Subcutaneous abdominal adipose tissue (tissue), 5 donors: ENCODE measurements at regions not wholly inside any gene's neighbourhood (a gene's known extent, or its start where the extent isn't known, plus 50 kb on each side); places are given as distances from the start of the nearest gene placed in this dataset.
"Not testable (repeated sequence)": the region's sequence is repeated elsewhere in the genome, so short reads cannot be mapped to it uniquely, and the experiment has no call there.

ENCODE experiments used
- H3K27ac ChIP-seq: one replicate; pipeline ENCODE4 v1.7.0; 2013; ENCODE audit warnings: low read depth, mild to moderate bottlenecking, inconsistent platforms, low read length, moderate library complexity
- H3K27me3 ChIP-seq, 5 donors: one replicate each; pipeline ENCODE4 v1.7.0; 2013; ENCODE audit warnings: low read length in 5 of 5, inconsistent platforms in 1 of 5; ENCODE audit not compliant: control insufficient read depth in 5 of 5, insufficient read depth in 4 of 5
- H3K36me3 ChIP-seq, 5 donors: one replicate each; pipeline ENCODE4 v1.7.0; 2013; ENCODE audit warnings: low read length in 5 of 5; ENCODE audit not compliant: control insufficient read depth in 5 of 5, insufficient read depth in 5 of 5
- H3K4me1 ChIP-seq, 5 donors: one replicate each; pipeline ENCODE4 v1.7.0; 2013; ENCODE audit warnings: low read length in 5 of 5, mild to moderate bottlenecking in 3 of 5, moderate library complexity in 1 of 5; ENCODE audit not compliant: control insufficient read depth in 5 of 5, insufficient read depth in 5 of 5
- H3K4me3 ChIP-seq, 5 donors: one replicate each; pipeline ENCODE4 v1.7.0; 2013; ENCODE audit warnings: low read length in 5 of 5, low read depth in 1 of 5
- H3K9ac ChIP-seq, 5 donors: one replicate each; pipeline ENCODE4 v1.7.0; 2013; ENCODE audit warnings: low read length in 5 of 5, mild to moderate bottlenecking in 4 of 5, moderate library complexity in 3 of 5
- H3K9me3 ChIP-seq, 5 donors: one replicate each; pipeline ENCODE4 v1.7.0; 2013; ENCODE audit warnings: low read length in 5 of 5; ENCODE audit not compliant: control insufficient read depth in 5 of 5
- donor health status: healthy.
- donor health status: healthy.
- donor health status: healthy.
- donor health status: healthy.
- donor health status: healthy.

DNA sequence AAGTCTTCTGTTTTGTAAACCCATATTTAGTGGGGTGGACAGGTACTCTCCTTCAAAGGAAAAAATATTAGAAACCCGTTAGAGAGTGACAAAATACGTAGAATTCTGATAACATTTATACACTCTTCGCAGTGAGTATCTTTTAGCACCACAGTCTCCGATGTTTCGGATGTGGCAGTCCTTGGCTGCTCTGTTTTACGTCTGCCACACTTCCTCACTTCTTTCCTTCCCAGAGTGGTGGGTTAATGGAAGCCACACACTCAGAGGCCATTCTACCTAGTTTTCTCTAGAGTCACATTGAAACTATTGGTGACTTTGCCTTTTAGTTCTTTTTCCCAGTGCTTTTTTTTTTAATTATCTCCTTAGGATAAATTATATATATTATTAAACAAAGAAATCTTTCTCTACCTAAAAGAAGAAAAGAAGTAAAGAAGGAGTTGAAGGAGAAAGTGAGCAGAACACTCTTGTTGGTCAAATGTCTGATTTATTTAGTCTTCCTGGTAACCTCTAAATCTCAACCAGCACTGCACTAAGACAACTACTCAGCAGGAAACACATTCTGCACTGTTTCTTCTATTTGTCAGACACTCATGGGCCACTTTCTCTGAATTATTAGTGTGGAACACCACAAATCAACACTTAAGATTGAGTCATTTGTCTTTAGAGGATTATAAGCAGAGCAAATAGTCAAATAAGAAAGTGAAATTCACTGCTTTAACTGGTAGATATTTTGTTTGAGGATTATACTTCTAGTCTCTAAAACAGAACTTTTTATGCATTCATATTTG, 451.3 kb upstream of the TMEFF2 start:
- Histone ChIP-seq H3K27me3 (no peaks in the 10 kb centered on the region), H3K9me3 (no peaks in the 10 kb centered on the region), H3K27ac (no peak overlapping the region), H3K4me1 (no peaks in the 10 kb centered on the region), H3K36me3 (no peaks in the 10 kb centered on the region), H3K4me3 (no peak overlapping the region), H3K9ac (no peak overlapping the region)

DNA sequence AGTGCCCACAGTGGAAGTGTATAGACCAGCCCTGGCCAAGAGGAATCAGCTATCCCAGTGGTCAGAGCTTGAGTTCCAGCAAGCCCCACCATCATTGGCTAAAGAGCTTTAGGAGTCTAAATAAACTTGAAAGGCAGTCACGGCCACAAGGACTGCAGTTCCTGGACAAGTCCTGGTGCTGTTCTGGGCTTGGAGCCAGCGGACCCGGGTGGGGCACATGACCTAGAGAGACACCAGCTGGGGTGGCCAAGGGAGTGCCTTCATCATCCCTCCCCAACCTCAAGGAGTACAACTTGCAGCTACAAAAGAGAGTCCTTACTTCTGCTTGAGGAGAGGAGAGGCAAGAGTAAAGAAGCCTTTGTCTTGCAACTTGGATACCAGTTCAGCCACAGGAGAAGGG, 439.8 kb upstream of the TMEFF2 start:
- no peak overlapping the region for H3K9ac ChIP-seq
- no peaks in the 10 kb centered on the region for H3K27me3 ChIP-seq
- no peaks in the 10 kb centered on the region for H3K9me3 ChIP-seq
- no peaks in the 10 kb centered on the region for H3K4me1 ChIP-seq
- no peaks in the 10 kb centered on the region for H3K36me3 ChIP-seq
- H3K4me3 ChIP-seq, result no peak overlapping the region
- H3K27ac ChIP-seq, result no peak overlapping the region

DNA sequence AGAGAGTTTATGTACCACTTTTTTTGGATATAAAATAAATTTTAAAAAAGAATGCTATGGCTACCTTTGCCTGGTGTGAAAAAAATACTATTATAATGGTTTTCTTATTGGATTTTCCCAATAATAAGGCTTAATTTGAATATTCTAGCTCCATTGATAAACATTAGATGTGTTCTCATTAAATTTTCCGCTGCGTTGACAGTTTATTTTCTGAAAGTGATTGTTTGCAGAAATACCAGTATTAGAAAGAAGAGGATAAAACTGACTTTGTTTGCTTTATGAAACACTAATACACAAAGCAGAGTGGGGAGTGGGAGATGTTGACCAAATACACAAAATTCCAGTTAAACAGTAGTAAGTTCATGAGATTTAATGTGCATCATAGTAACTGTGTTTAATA, 433.3 kb upstream of the TMEFF2 start:
- H3K4me1 ChIP-seq, result no peaks in the 10 kb centered on the region
- H3K9me3 ChIP-seq, result no peaks in the 10 kb centered on the region
- no peak overlapping the region for H3K4me3 ChIP-seq
- no peaks in the 10 kb centered on the region for H3K27me3 ChIP-seq
- no peak overlapping the region for H3K27ac ChIP-seq
- no peaks in the 10 kb centered on the region for H3K36me3 ChIP-seq
- no peak overlapping the region for H3K9ac ChIP-seq

DNA sequence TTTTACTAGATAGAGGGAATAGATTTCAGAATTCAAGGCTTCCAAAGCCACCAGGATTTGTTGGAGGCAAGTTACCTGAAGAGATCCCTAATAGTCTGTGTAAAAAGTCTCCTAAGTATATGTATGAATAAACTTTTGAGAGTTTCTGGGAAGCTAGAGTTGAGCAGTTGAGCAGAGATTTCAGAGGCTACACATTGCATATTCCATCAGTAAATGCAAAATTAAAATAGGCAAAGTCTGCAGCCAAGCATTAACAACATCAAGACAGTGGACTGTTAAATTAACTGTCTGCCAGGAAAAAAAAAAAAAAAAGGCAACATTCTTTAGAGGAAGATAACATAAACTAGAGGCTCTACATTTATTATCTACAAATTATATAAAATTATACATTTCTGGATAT, 420.4 kb upstream of the TMEFF2 start:
- Histone ChIP-seq H3K4me3 (no peak overlapping the region), H3K9me3 (no peaks in the 10 kb centered on the region), H3K27ac (no peak overlapping the region), H3K27me3 (no peaks in the 10 kb centered on the region), H3K36me3 (no peaks in the 10 kb centered on the region), H3K9ac (no peak overlapping the region), H3K4me1 (no peaks in the 10 kb centered on the region)

DNA sequence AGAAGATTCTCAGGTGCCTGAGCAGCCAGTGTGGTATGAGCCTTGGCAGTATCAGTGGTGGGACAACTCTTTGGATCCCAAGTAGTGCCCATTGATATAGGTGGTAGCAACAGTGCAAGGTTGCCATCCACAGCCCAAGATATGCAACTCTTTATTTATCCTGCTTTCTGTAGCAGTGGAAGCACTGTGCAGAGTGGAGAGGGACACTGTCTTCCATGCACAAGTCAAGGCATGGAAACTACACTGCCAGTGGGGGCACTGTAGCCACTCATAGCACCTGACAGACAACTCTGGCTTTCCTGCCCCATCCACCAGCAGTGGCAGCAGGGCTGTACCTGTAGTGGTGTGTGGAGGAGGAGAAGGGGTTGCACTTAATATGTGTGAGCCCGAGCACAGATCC, 409.6 kb upstream of the TMEFF2 start:
- H3K4me1 ChIP-seq, result no peaks in the 10 kb centered on the region
- no peak overlapping the region for H3K4me3 ChIP-seq
- no peak overlapping the region for H3K9ac ChIP-seq
- no peaks in the 10 kb centered on the region for H3K27me3 ChIP-seq
- no peak overlapping the region for H3K27ac ChIP-seq
- no peaks in the 10 kb centered on the region for H3K36me3 ChIP-seq
- H3K9me3 ChIP-seq, result peaks cover 0 to 3% (median 0%) of the 10 kb centered on the region in 5 donors

DNA sequence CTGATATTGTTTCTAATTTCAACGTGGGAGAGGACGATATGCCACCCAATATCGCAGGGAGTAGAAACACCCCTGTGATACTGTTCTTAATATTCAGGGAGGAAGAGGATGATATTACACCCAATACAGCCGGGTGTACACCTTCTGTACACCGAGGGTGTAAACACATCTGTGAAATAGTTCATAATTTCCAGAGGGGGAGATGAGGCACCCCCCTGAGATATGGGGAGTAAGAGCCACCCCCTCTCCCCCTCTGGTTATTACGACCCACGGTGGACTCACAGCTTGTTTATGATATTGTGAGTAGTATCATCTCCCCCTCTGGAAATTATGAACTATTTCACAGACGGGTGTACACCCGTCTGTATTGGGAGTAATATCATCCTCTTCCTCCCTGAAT, 403.9 kb upstream of the TMEFF2 start:
- H3K9ac ChIP-seq, H3K4me3 ChIP-seq, H3K27me3 ChIP-seq, H3K4me1 ChIP-seq, H3K9me3 ChIP-seq, H3K36me3 ChIP-seq, H3K27ac ChIP-seq: not testable (repeated sequence)

DNA sequence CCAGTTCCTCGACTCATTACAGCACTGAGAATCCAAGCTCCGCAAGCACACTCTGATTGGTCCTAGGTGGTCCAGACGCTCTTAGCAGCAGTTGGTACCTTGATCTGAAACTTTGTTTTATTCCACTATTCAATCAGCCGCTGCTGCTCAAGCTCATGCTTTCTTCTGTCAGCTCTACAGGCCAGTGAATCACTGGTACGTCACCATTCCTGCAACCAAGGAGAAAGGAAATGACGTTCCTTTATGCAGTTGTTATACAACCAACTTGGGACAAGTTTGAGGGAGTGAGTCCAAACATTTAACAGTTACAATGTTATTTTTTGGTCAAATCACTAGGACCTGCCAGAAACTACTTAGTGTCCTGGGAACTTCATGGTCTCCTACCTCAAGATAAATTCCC, 398.8 kb upstream of the TMEFF2 start:
- Histone ChIP-seq H3K4me1 (no peaks in the 10 kb centered on the region), H3K27ac (no peak overlapping the region), H3K4me3 (no peak overlapping the region), H3K27me3 (no peaks in the 10 kb centered on the region), H3K9ac (no peak overlapping the region), H3K36me3 (no peaks in the 10 kb centered on the region), H3K9me3 (peaks cover 0 to 4% (median 0%) of the 10 kb centered on the region in 5 donors)

DNA sequence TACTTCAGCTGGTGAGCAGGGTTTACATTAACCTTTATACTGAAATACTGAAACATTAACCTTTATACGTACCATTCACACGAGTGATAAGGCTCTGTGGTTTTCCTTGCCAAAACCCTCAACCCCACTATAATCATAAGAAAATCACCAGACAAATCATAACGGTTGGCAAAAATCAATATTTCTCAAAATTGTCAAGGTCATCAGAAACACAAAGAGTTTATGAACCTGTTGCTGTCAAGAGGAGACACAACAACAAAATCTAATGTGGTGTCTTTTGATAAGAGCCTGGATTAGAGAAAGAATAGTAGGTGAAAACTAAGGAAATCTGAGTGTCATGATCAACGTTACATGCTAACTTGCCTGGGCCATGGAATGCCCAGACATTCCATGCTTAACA, 396.9 kb upstream of the TMEFF2 start:
- Histone ChIP-seq H3K9ac (no peak overlapping the region), H3K4me1 (no peaks in the 10 kb centered on the region), H3K27me3 (no peaks in the 10 kb centered on the region), H3K9me3 (peaks cover 0 to 4% (median 0%) of the 10 kb centered on the region in 5 donors), H3K36me3 (no peaks in the 10 kb centered on the region), H3K4me3 (no peak overlapping the region), H3K27ac (no peak overlapping the region)

DNA sequence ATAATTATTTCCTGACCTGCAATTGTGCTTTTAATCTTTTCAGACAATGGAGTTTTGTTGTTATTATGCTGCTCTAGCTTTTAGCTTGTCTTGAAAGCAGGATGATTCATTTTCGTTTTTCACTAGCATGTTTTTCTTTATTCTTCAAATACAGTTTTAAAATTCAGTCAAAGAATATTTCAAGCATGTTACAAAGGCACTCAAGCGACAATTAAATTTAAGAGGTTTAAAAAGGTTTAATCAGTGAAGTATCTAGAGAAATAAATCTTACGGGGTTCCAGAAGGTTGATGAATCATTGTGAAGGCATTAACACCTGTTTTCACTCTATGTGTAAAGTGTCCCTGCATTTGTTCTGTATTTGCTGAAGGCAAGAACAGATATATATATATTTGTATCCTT, 390.7 kb upstream of the TMEFF2 start:
- no peaks in the 10 kb centered on the region for H3K27me3 ChIP-seq
- H3K4me3 ChIP-seq, result no peak overlapping the region
- H3K9ac ChIP-seq, result no peak overlapping the region

DNA sequence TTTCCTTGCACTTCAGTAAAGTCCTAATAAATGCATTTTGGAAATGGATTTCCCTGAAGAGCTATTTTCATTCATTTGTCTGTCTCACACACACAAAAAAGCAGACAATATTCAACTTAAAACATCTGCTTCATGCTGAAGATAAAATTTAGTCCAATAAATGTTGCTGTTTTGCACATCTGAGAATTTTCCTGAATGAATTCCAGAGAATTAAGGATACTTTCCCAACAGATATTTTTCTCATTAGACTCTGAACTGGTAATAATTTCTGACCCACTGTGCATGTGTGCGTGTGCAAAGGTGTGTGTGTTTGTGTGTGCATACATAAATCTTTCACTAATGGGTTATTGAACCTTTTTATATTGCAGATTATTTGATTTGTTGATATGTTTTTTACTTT, 390.2 kb upstream of the TMEFF2 start:
- Histone ChIP-seq H3K27ac (no peak overlapping the region), H3K4me3 (no peak overlapping the region), H3K9me3 (no peaks in the 10 kb centered on the region), H3K27me3 (no peaks in the 10 kb centered on the region), H3K4me1 (no peaks in the 10 kb centered on the region), H3K36me3 (no peaks in the 10 kb centered on the region), H3K9ac (no peak overlapping the region)

More for the DNA sequence above, 390.7 kb upstream of the TMEFF2 start:
- Histone ChIP-seq H3K9me3 (no peaks in the 10 kb centered on the region), H3K27ac (no peak overlapping the region), H3K36me3 (no peaks in the 10 kb centered on the region), H3K4me1 (no peaks in the 10 kb centered on the region)
